SJSA1 (cell line): ENCODE measurements at regions not wholly inside any gene's neighbourhood (a gene's known extent, or its start where the extent isn't known, plus 50 kb on each side); places are given as distances from the start of the nearest gene placed in this dataset.
"Not testable (repeated sequence)": the region's sequence is repeated elsewhere in the genome, so short reads cannot be mapped to it uniquely, and the experiment has no call there.

Source experiments
- DNase-seq, 2 experiments: peaks; one replicate each; pipeline ENCODE4 v3.0.0-alpha.2; 2015 to 2020; ENCODE audit warnings: low spot score in 2 of 2, low read depth in 1 of 2
- H3K27ac ChIP-seq: fragments of 250-450 bp; sonication (Bioruptor Pico); 2 replicates; pipeline ENCODE4 v1.5.1; 2020; ENCODE audit warnings: mild to moderate bottlenecking, moderate library complexity
- H3K27me3 ChIP-seq: fragments of 250-450 bp; sonication (Bioruptor Pico); replicated peaks from 2 replicates; pipeline ENCODE4 v1.5.1; 2020; ENCODE audit warnings: mild to moderate bottlenecking, moderate library complexity
- H3K36me3 ChIP-seq: fragments of 250-450 bp; sonication (Bioruptor Pico); 2 replicates; pipeline ENCODE4 v1.5.1; 2020; ENCODE audit warnings: mild to moderate bottlenecking
- H3K4me1 ChIP-seq: fragments of 250-450 bp; sonication (Bioruptor Pico); replicated peaks from 2 replicates; pipeline ENCODE4 v1.6.1; 2021; ENCODE audit warnings: mild to moderate bottlenecking
- H3K4me3 ChIP-seq: fragments of 250-450 bp; sonication (Bioruptor Pico); 2 replicates; pipeline ENCODE4 v1.5.1; 2020; ENCODE audit warnings: mild to moderate bottlenecking
- H3K9me3 ChIP-seq: fragments of 250-450 bp; sonication (Bioruptor Pico); replicated peaks from 2 replicates; pipeline ENCODE4 v1.5.1; 2020; ENCODE audit warnings: mild to moderate bottlenecking

DNA sequence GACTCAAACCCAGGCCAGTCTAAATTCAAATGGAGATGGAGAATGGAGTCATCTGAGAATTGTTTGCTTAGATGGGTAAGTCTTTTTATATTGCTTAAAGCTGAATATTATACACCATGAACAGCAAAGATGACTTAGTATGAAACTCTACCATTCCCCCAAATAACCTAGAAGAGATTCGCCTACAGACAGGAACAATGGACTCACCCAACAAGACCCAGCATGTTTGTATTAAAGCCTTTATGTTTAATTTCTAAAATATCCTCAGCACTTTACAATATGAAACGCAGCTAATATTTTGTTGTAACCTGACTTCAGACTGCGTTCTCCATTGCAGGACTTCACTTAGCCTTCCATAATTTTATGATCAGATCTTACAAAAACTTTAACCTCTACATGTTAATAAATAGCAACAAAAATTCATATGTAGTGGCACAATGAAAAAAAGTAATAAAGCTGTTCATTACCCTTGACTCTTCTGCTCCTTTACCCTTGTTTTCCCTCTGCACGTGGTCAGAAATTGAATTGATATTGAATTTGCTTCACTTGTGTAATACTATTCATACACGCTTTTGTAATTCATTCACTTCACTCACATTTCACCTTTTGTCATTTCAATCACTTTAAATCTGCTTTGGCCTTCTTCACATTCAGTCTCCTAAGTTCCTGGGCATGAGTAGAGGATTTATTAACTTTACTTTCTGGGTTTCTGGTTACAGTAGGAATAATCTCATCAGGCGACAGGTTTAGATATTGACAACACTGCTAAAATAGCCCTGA is 177.3 kb upstream of the PTBP2 start:
- Histone ChIP-seq H3K27ac (no peak overlapping the region), H3K4me1 (no peaks in the 10 kb centered on the region), H3K9me3 (no peaks in the 10 kb centered on the region), H3K4me3 (no peak overlapping the region), H3K36me3 (no peaks in the 10 kb centered on the region), H3K27me3 (no peaks in the 10 kb centered on the region)
- DNase-seq: no peak

DNA sequence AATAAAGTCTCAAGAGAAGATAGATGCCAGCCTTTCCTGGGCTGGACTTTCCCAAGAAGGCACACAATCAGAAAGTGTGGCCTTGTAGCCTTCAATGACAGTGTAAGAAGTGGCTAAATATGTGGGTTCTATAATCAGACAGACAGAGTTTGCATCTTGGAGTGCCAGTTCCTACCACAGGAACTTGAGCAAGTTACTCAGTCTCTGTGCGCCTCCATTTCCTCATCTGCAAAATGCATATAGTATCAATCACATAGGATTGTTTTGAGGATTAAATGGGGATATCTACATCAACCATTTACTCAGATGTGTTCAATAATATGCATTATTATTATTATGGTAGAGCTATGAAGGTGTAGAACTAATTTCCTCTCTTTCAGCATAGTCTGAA is 176.8 kb upstream of the PTBP2 start:
- no peaks in the 10 kb centered on the region for H3K36me3 ChIP-seq
- H3K27ac ChIP-seq: no peak overlapping the region
- no peak for DNase-seq
- H3K4me3 ChIP-seq: no peak overlapping the region
- H3K27me3 ChIP-seq: no peaks in the 10 kb centered on the region
- H3K9me3 ChIP-seq: no peaks in the 10 kb centered on the region
- H3K4me1 ChIP-seq: no peaks in the 10 kb centered on the region

GRCh38 chr1:96545935-96546656 is 175.5 kb upstream of the PTBP2 start:
- no peak overlapping the region for H3K27ac ChIP-seq
- DNase-seq: no peak
- H3K4me1 ChIP-seq: no peaks in the 10 kb centered on the region
- H3K36me3 ChIP-seq: no peaks in the 10 kb centered on the region
- H3K9me3 ChIP-seq: no peaks in the 10 kb centered on the region
- H3K27me3 ChIP-seq: no peaks in the 10 kb centered on the region
- no peak overlapping the region for H3K4me3 ChIP-seq

DNA sequence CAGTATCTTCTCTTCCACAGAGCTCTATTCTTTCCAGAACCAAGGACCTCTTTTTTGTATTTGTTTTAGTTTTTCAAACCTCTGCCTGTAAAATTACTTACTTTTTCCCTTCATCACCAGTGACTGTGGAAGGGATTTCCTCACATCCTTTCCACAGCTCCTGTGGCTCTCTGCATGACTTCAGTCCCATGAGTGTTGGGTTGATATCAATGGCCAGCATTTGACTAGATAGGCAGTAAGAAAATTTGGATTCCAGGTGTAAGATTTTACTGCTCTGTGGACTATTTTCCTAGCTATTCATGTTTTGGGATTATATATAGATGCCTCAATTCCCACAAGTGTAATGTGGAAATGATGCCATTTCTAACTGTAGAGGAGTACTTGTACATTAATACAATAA is 171.5 kb upstream of the PTBP2 start:
- H3K4me3 ChIP-seq: no peak overlapping the region
- no peaks in the 10 kb centered on the region for H3K4me1 ChIP-seq
- H3K9me3 ChIP-seq: no peaks in the 10 kb centered on the region
- no peak for DNase-seq
- H3K27me3 ChIP-seq: no peaks in the 10 kb centered on the region
- no peak overlapping the region for H3K27ac ChIP-seq
- no peaks in the 10 kb centered on the region for H3K36me3 ChIP-seq

DNA sequence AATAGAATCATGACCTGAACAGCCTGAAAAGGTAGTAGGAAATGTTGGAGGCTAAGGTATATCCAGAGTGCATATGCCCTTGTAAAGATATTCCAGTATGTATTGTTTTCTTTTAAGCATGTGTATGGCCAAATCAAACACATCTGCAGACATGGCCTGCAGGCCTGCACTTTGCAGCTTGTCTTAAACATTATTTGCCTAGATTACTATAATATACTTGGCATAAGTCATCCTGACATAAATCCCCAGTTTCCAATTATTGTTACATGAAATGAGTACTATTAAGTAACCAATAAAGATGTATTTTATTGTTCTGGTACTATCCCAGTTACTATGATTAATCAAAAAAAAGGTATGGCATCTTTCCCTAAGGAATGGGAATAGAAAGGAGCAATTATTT is 169.1 kb upstream of the PTBP2 start:
- Histone ChIP-seq H3K27ac (no peak overlapping the region), H3K4me1 (no peaks in the 10 kb centered on the region), H3K9me3 (no peaks in the 10 kb centered on the region), H3K4me3 (no peak overlapping the region), H3K27me3 (no peaks in the 10 kb centered on the region), H3K36me3 (no peaks in the 10 kb centered on the region)
- DNase-seq: no peak

GRCh38 chr1:96553811-96554210 is 167.8 kb upstream of the PTBP2 start:
- DNase-seq: no peak
- Histone ChIP-seq H3K9me3 (no peaks in the 10 kb centered on the region), H3K27me3 (no peaks in the 10 kb centered on the region), H3K36me3 (no peaks in the 10 kb centered on the region), H3K4me1 (no peaks in the 10 kb centered on the region), H3K27ac (no peak overlapping the region), H3K4me3 (no peak overlapping the region)

DNA sequence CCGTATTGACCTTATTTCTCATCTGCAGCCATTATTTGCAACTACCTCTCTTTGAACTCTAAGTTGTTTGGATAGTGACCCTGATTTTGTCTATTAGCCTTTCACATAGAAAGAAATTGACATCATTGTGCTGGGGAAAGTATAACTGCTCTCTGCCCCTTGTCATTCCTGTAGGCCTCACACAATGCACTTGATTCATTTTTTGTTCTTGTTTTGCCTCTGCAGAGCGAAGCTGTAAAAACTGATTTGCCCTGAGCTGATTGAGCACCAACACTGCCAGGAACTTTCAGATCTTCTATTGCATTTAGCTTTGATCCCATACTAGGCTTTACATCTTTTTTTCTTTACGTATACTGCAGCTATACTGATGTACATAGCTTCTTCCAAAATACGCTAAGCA is 167.2 kb upstream of the PTBP2 start:
- Histone ChIP-seq H3K9me3 (no peaks in the 10 kb centered on the region), H3K27ac (no peak overlapping the region), H3K4me1 (peaks cover 4% of the 10 kb centered on the region; the same call in 1 of the 2 replicates), H3K27me3 (no peaks in the 10 kb centered on the region), H3K4me3 (no peak overlapping the region), H3K36me3 (no peaks in the 10 kb centered on the region)
- no peak for DNase-seq

- H3K9me3 ChIP-seq: peaks cover 4% of the 10 kb centered on the region; the same call in 1 of the 2 replicates
- DNase-seq: no peak
Measured at GRCh38 chr1:96557336-96557735, 164.2 kb upstream of the PTBP2 start.

DNA sequence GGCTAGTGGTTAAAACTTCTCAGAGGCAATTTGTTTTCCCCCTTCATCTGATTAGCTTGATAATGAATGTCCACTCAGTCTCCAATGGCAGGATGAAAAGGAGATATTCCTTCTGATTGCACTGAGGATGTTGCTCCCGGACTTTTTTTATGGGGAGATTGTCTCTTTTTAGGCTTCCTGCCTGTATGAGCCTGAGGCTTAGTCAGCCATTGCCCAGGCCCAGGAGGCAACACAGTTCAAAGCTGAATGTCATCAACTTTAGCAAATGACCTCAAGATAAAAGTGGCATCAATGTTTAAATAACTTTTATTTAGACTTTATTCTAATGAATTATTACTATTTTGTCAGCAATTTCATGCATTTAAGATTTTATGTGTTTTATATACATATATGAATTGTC is 162.9 kb upstream of the PTBP2 start:
- DNase-seq: no peak
- Histone ChIP-seq H3K4me1 (peaks cover 19% of the 10 kb centered on the region), H3K27me3 (no peaks in the 10 kb centered on the region), H3K36me3 (no peaks in the 10 kb centered on the region), H3K27ac (no peak overlapping the region), H3K4me3 (no peak overlapping the region), H3K9me3 (peaks cover 4% of the 10 kb centered on the region; the same call in 1 of the 2 replicates)

More at GRCh38 chr1:96557336-96557735, 164.2 kb upstream of the PTBP2 start:
- Histone ChIP-seq H3K4me1 (peaks cover 19% of the 10 kb centered on the region), H3K4me3 (no peak overlapping the region), H3K27me3 (no peaks in the 10 kb centered on the region), H3K36me3 (no peaks in the 10 kb centered on the region), H3K27ac (no peak overlapping the region)

GRCh38 chr1:96559181-96559580 is 162.4 kb upstream of the PTBP2 start:
- H3K36me3 ChIP-seq: no peaks in the 10 kb centered on the region
- peaks cover 4% of the 10 kb centered on the region; the same call in 1 of the 2 replicates for H3K9me3 ChIP-seq
- peaks cover 19% of the 10 kb centered on the region for H3K4me1 ChIP-seq
- peak in 1 of 2 experiments; percentile 37 for DNase-seq
- H3K4me3 ChIP-seq: peak overlapping the region; percentile 6
- H3K27me3 ChIP-seq: no peaks in the 10 kb centered on the region
- H3K27ac ChIP-seq: peak overlapping the region; percentile 74

DNA sequence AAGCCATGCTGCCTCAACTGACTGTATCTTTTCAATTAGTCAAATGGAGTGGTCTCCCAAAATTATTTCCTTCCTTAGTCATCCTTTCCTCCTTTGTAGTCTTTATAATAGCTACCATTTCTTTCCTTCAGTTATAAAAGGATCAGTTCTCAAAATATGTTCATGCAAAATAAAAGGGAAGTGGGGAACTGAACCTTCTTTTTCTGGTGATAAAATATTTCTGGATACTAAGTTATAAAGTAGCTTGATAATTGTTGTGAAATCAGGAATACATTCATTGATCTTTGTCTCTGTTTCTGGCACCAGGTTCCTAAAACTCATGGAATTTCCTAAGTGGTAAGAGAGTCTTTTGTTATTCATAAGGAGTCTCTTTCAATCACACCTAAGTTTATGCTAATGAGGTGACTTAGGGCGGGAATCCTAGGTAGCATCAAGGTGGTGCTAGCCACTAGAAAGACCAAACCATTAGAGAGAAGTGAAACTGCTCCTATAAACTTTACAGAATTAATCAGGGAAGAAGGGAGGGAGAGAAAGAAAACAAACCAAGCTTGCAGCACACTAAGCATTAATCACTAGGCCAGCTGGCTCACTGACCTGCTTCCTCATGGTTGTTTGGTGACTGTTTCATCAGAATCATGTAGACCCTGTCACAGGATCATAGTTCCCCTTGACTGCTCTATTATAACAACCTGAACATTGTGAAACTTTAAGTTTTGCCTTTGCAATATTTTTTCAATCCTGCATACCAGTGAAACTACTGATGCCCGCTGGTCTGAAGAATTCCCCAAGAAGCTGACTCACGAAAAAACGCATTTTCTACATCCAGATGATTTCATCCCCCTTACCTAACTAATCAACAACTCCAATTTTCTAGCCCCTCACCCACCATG is 161.6 kb upstream of the PTBP2 start:
- Histone ChIP-seq H3K4me1 (peaks cover 19% of the 10 kb centered on the region), H3K9me3 (peaks cover 4% of the 10 kb centered on the region; the same call in 1 of the 2 replicates), H3K27ac (peak overlapping the region; percentile 74), H3K27me3 (no peaks in the 10 kb centered on the region), H3K36me3 (no peaks in the 10 kb centered on the region), H3K4me3 (peak overlapping the region; percentile 6; the same call in 1 of the 2 replicates)
- DNase-seq: peak; percentile 59 to 67

GRCh38 chr1:96562094-96562493 is 159.5 kb upstream of the PTBP2 start:
- no peak overlapping the region for H3K4me3 ChIP-seq
- peaks cover 19% of the 10 kb centered on the region for H3K4me1 ChIP-seq
- no peaks in the 10 kb centered on the region for H3K36me3 ChIP-seq
- peaks cover 4% of the 10 kb centered on the region; the same call in 1 of the 2 replicates for H3K9me3 ChIP-seq
- no peak overlapping the region for H3K27ac ChIP-seq
- no peak for DNase-seq
- no peaks in the 10 kb centered on the region for H3K27me3 ChIP-seq

- H3K4me3 ChIP-seq, H3K27ac ChIP-seq, H3K27me3 ChIP-seq, H3K9me3 ChIP-seq, DNase-seq, H3K36me3 ChIP-seq: not testable (repeated sequence)
- H3K4me1 ChIP-seq: peaks cover 15% of the 10 kb centered on the region
Measured at GRCh38 chr1:96564401-96564800, 157.2 kb upstream of the PTBP2 start.
